ENCODE measurements at regions not wholly inside any gene's neighbourhood (a gene's known extent, or its start where the extent isn't known, plus 50 kb on each side); places are given as distances from the start of the nearest gene placed in this dataset.

- DNase-seq (ENCODE audit: low read depth): no peak
- no peak overlapping the region for H3K4me3 ChIP-seq (ENCODE audit: low read depth, low read length)
- no peak for TF ChIP-seq CTCF (conservative IDR thresholded peaks at IDR 0.05; ENCODE audit: low read depth, low read length)
These were observed 621.2 kb downstream of the METTL15 start for GRCh38 chr11:28729339-28729738.

- no peak for DNase-seq (ENCODE audit: low read depth)
- no peak overlapping the region for H3K4me3 ChIP-seq (ENCODE audit: low read depth, low read length)
- no peak for TF ChIP-seq CTCF (conservative IDR thresholded peaks at IDR 0.05; ENCODE audit: low read depth, low read length)
These were observed 620.5 kb downstream of the METTL15 start for GRCh38 chr11:28728666-28729065.

- no peak overlapping the region for H3K4me3 ChIP-seq (ENCODE audit: low read depth, low read length)
- TF ChIP-seq CTCF (conservative IDR thresholded peaks at IDR 0.05; ENCODE audit: low read depth, low read length): no peak
- no peak for DNase-seq (ENCODE audit: low read depth)
These were observed 619.1 kb downstream of the METTL15 start for GRCh38 chr11:28727254-28727653.

- no peak for DNase-seq (ENCODE audit: low read depth)
- no peak for TF ChIP-seq CTCF (conservative IDR thresholded peaks at IDR 0.05; ENCODE audit: low read depth, low read length)
- H3K4me3 ChIP-seq (ENCODE audit: low read depth, low read length): no peak overlapping the region
These were observed 618.2 kb downstream of the METTL15 start for GRCh38 chr11:28726432-28726831.

GRCh38 chr11:28715726-28716125, 607.5 kb downstream of the METTL15 start:
- TF ChIP-seq CTCF (conservative IDR thresholded peaks at IDR 0.05; ENCODE audit: low read depth, low read length): no peak
- no peak for DNase-seq (ENCODE audit: low read depth)
- no peak overlapping the region for H3K4me3 ChIP-seq (ENCODE audit: low read depth, low read length)

- H3K4me3 ChIP-seq (ENCODE audit: low read depth, low read length): no peak overlapping the region
- DNase-seq (ENCODE audit: low read depth): no peak
- no peak for TF ChIP-seq CTCF (conservative IDR thresholded peaks at IDR 0.05; ENCODE audit: low read depth, low read length)
These were observed 605.7 kb downstream of the METTL15 start for GRCh38 chr11:28713850-28714249.

GRCh38 chr11:28708075-28708474, 599.9 kb downstream of the METTL15 start:
- H3K4me3 ChIP-seq (ENCODE audit: low read depth, low read length): no peak overlapping the region
- no peak for TF ChIP-seq CTCF (conservative IDR thresholded peaks at IDR 0.05; ENCODE audit: low read depth, low read length)
- no peak for DNase-seq (ENCODE audit: low read depth)

All from epithelial cell of proximal tubule (primary cell).